SU-DHL-6 (cell line): ENCODE measurements at regions not wholly inside any gene's neighbourhood (a gene's known extent, or its start where the extent isn't known, plus 50 kb on each side); places are given as distances from the start of the nearest gene placed in this dataset.

Experiments
- H2AFZ ChIP-seq: fragments of 200-600 bp; sonication (generic); 2 replicates; pipeline ENCODE4 v1.6.1; 2014; ENCODE audit warnings: low read depth, mild to moderate bottlenecking, moderate library complexity, mixed read lengths, antibody characterized with exemption, low read length; ENCODE audit not compliant: severe bottlenecking
- H3F3A ChIP-seq: fragments of 200-600 bp; shearing (Covaris generic); 2 replicates; pipeline ENCODE4 v1.6.0; 2016; ENCODE audit warnings: antibody characterized with exemption, mild to moderate bottlenecking; ENCODE audit not compliant: insufficient read depth
- H3K27ac ChIP-seq: fragments of 200-600 bp; sonication (generic); 2 replicates; pipeline ENCODE4 v1.5.1; 2016; ENCODE audit warnings: low read depth, mild to moderate bottlenecking, low read length, moderate library complexity, mixed read lengths
- H3K27me3 ChIP-seq: fragments of 200-600 bp; sonication (generic), shearing (Covaris generic); 2 replicates; pipeline ENCODE4 v1.6.0; 2014; ENCODE audit warnings: mild to moderate bottlenecking, low read length
- H3K36me3 ChIP-seq: fragments of 200-600 bp; sonication (generic); 2 replicates; pipeline ENCODE4 v1.6.1; 2014; ENCODE audit warnings: mild to moderate bottlenecking, low read length, mixed read lengths
- H3K4me2 ChIP-seq: fragments of 300-600, 200-600 bp; shearing (Covaris generic), sonication (generic); 2 replicates; pipeline ENCODE4 v1.6.0; 2014; ENCODE audit warnings: low read length, low read depth, mild to moderate bottlenecking; ENCODE audit not compliant: poor library complexity, severe bottlenecking
- H3K4me3 ChIP-seq: fragments of 200-600 bp; sonication (generic); 2 replicates; pipeline ENCODE4 v1.5.1; 2014; ENCODE audit warnings: antibody characterized with exemption, low read length, mild to moderate bottlenecking, mixed read lengths; ENCODE audit not compliant: insufficient read depth, poor library complexity, severe bottlenecking
- H3K79me2 ChIP-seq: fragments of 200-600 bp; sonication (generic); 2 replicates; pipeline ENCODE4 v1.6.1; 2014; ENCODE audit warnings: mild to moderate bottlenecking, low read length, moderate library complexity; ENCODE audit not compliant: insufficient read depth
- H3K9ac ChIP-seq: fragments of 200-600 bp; sonication (generic); 2 replicates; pipeline ENCODE4 v1.7.0; 2014; ENCODE audit warnings: mild to moderate bottlenecking, low read length
- H3K9me2 ChIP-seq: fragments of 200-600 bp; sonication (generic); replicated peaks from 2 replicates; pipeline ENCODE4 v1.6.1; 2014; ENCODE audit warnings: low read length; ENCODE audit not compliant: insufficient read depth
- H3K9me3 ChIP-seq: fragments of 200-600 bp; sonication (generic); 2 replicates; pipeline ENCODE4 v1.6.1; 2014; ENCODE audit warnings: low read length, mixed read lengths; ENCODE audit not compliant: insufficient read depth
- H4K20me1 ChIP-seq: fragments of 200-600 bp; sonication (generic); 2 replicates; pipeline ENCODE4 v1.6.1; 2014; ENCODE audit warnings: low read depth, mild to moderate bottlenecking, antibody characterized with exemption, low read length, moderate library complexity, mixed read lengths
- EZH2phosphoT487 ChIP-seq: fragments of 200-600 bp; sonication (generic), shearing (Covaris generic); conservative IDR thresholded peaks from 2 replicates; pipeline ENCODE4 v1.6.1; 2018; ENCODE audit warnings: mild to moderate bottlenecking, antibody characterized with exemption, low read length, moderate library complexity, mixed read lengths
- TF ChIP-seq, protein P1 (sequence below): fragments of 200-600 bp; sonication (generic); IDR thresholded peaks from one replicate; pipeline ENCODE4 v1.5.1; 2017; ENCODE audit warnings: antibody characterized with exemption, mild to moderate bottlenecking, low read length, moderate library complexity; ENCODE audit not compliant: insufficient read depth, poor library complexity, severe bottlenecking

DNA sequence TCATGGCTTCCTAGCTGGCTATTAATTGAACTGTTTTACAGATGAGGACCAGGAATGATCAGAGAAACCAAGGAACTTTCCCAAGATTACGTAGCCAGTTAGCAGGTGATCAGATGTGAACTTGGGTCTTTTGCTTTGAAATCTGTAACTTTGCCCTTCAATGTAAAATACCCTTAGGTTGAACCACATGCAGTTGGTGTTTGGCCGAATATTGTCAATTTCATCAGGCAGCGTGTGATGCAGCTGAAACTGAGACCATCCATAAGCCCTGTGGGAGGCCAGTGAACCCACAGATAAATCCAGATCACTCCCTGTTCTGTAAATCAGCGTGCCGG, 150.8 kb downstream of the ETS2 start:
- no peak for TF ChIP-seq EZH2phosphoT487
- TF ChIP-seq, protein P1, sequence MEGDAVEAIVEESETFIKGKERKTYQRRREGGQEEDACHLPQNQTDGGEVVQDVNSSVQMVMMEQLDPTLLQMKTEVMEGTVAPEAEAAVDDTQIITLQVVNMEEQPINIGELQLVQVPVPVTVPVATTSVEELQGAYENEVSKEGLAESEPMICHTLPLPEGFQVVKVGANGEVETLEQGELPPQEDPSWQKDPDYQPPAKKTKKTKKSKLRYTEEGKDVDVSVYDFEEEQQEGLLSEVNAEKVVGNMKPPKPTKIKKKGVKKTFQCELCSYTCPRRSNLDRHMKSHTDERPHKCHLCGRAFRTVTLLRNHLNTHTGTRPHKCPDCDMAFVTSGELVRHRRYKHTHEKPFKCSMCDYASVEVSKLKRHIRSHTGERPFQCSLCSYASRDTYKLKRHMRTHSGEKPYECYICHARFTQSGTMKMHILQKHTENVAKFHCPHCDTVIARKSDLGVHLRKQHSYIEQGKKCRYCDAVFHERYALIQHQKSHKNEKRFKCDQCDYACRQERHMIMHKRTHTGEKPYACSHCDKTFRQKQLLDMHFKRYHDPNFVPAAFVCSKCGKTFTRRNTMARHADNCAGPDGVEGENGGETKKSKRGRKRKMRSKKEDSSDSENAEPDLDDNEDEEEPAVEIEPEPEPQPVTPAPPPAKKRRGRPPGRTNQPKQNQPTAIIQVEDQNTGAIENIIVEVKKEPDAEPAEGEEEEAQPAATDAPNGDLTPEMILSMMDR: no peak
- Histone ChIP-seq H3K36me3 (no peaks in the 10 kb centered on the region), H3K9ac (no peak overlapping the region), H3K27me3 (no peaks in the 10 kb centered on the region), H4K20me1 (no peaks in the 10 kb centered on the region), H2AFZ (no peak overlapping the region), H3K79me2 (no peaks in the 10 kb centered on the region), H3K27ac (no peak overlapping the region), H3F3A (no peaks in the 10 kb centered on the region), H3K9me2 (no peaks in the 10 kb centered on the region), H3K4me3 (no peak overlapping the region), H3K9me3 (no peaks in the 10 kb centered on the region), H3K4me2 (no peak overlapping the region)

GRCh38 chr21:38956007-38956406, 150.3 kb downstream of the ETS2 start:
- no peak overlapping the region for H3K4me3 ChIP-seq
- H3K9ac ChIP-seq: no peak overlapping the region
- no peaks in the 10 kb centered on the region for H3K36me3 ChIP-seq
- no peaks in the 10 kb centered on the region for H3F3A ChIP-seq
- no peaks in the 10 kb centered on the region for H3K27me3 ChIP-seq
- H3K79me2 ChIP-seq: no peaks in the 10 kb centered on the region
- H4K20me1 ChIP-seq: no peaks in the 10 kb centered on the region
- H2AFZ ChIP-seq: no peak overlapping the region
- H3K9me2 ChIP-seq: no peaks in the 10 kb centered on the region
- no peak overlapping the region for H3K4me2 ChIP-seq
- TF ChIP-seq EZH2phosphoT487: no peak
- TF ChIP-seq, protein P1: no peak
- H3K9me3 ChIP-seq: no peaks in the 10 kb centered on the region
- H3K27ac ChIP-seq: no peak overlapping the region

DNA sequence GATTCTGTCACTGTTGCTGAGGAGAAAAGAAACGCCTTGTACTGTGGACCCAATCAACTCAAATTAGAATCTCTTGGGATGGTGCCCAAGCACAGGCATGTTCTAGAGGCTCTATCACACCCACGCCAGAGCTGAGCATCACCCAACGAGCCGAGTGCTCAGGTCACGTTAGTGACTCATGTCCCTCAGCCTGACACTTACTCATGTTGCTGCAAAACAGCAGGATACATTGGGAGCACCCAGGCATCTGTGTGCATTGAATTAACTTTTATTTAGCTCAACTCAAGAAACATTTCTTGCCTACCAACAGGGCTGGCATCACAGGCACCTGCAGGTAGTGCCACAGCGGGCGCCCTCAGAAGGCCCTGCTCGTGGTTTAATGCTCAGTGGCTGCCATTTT, 149.8 kb downstream of the ETS2 start:
- Histone ChIP-seq H3K27ac (no peak overlapping the region), H3K4me2 (no peak overlapping the region), H3K79me2 (no peaks in the 10 kb centered on the region), H3K4me3 (no peak overlapping the region), H2AFZ (no peak overlapping the region), H3K9me3 (no peaks in the 10 kb centered on the region), H3K36me3 (no peaks in the 10 kb centered on the region), H3F3A (no peaks in the 10 kb centered on the region), H3K9me2 (no peaks in the 10 kb centered on the region), H3K9ac (no peak overlapping the region), H4K20me1 (no peaks in the 10 kb centered on the region), H3K27me3 (no peaks in the 10 kb centered on the region)
- TF ChIP-seq EZH2phosphoT487: no peak
- TF ChIP-seq, protein P1: no peak

DNA sequence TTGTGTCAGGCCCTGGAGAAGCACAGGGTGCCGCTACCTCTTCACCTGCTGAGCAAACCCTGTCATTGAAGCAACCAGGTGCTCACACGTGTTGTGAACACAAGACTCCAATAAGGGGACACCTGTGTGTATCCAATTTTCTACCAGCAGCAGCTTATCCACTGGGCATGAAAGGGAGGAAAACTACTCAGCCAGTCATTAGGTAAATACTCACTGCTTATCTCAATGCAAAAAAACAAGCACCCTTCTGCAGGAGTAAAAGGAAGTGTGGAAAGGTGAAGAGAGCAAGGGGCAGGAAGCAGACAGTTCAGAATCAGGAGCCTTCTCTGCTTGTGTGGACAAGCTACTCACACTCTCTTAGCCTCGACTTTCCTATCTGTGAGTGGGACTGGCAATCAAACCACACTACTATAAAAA, 148.9 kb downstream of the ETS2 start:
- Histone ChIP-seq H3K36me3 (no peaks in the 10 kb centered on the region), H3F3A (no peaks in the 10 kb centered on the region), H4K20me1 (no peaks in the 10 kb centered on the region), H3K4me3 (no peak overlapping the region), H3K9me2 (no peaks in the 10 kb centered on the region), H3K4me2 (no peak overlapping the region), H3K79me2 (no peaks in the 10 kb centered on the region), H3K9ac (no peak overlapping the region), H3K27me3 (no peaks in the 10 kb centered on the region), H3K9me3 (no peaks in the 10 kb centered on the region), H3K27ac (no peak overlapping the region), H2AFZ (no peak overlapping the region)
- TF ChIP-seq, protein P1: no peak
- TF ChIP-seq EZH2phosphoT487: no peak
